GM12864 (cell line): ENCODE measurements at regions not wholly inside any gene's neighbourhood (a gene's known extent, or its start where the extent isn't known, plus 50 kb on each side); places are given as distances from the start of the nearest gene placed in this dataset.

Experiments used
- DNase-seq: peaks from one replicate; pipeline ENCODE4 v3.0.0-alpha.2; 2011; ENCODE audit warnings: low read depth
- H3K4me3 ChIP-seq: 2 replicates; pipeline ENCODE4 v1.5.1; 2011; ENCODE audit warnings: mild to moderate bottlenecking, low read depth, low read length, control low read depth
- TF ChIP-seq, protein P1 (sequence below): IDR thresholded peaks from 2 replicates; pipeline ENCODE4 v1.5.1; 2011; ENCODE audit warnings: low read depth, mild to moderate bottlenecking, moderate library complexity, low read length, control low read depth, inconsistent platforms; ENCODE audit errors: missing control alignments

DNA sequence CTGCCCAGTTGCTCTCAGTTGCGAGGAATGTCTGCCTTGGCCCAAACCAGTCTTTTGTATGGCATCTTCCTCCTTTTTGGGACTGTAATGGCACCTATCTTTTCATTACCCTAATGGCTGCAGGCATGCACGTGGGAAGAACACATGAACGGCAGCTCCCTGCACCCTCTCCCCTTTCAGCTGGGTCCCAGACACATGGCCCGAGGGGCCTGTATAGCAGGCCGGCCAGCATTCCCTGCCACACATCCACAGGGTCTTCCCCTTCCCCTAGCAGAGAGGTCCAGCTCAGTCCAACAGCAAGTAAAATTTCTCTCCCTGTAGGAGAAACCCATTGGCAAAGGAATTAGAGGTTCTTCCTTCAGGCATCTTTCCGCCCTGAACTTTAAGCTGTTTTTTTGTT, 829.1 kb upstream of the AGA start:
- no peak overlapping the region for H3K4me3 ChIP-seq
- TF ChIP-seq, protein P1, sequence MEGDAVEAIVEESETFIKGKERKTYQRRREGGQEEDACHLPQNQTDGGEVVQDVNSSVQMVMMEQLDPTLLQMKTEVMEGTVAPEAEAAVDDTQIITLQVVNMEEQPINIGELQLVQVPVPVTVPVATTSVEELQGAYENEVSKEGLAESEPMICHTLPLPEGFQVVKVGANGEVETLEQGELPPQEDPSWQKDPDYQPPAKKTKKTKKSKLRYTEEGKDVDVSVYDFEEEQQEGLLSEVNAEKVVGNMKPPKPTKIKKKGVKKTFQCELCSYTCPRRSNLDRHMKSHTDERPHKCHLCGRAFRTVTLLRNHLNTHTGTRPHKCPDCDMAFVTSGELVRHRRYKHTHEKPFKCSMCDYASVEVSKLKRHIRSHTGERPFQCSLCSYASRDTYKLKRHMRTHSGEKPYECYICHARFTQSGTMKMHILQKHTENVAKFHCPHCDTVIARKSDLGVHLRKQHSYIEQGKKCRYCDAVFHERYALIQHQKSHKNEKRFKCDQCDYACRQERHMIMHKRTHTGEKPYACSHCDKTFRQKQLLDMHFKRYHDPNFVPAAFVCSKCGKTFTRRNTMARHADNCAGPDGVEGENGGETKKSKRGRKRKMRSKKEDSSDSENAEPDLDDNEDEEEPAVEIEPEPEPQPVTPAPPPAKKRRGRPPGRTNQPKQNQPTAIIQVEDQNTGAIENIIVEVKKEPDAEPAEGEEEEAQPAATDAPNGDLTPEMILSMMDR: no peak
- no peak for DNase-seq

GRCh38 chr4:178273168-178273567, 830.9 kb upstream of the AGA start:
- H3K4me3 ChIP-seq: no peak overlapping the region
- no peak for DNase-seq
- TF ChIP-seq, protein P1: no peak

GRCh38 chr4:178275671-178276360, 833.6 kb upstream of the AGA start:
- TF ChIP-seq, protein P1: no peak
- DNase-seq: no peak
- no peak overlapping the region for H3K4me3 ChIP-seq

GRCh38 chr4:178280362-178280761, 838.1 kb upstream of the AGA start:
- DNase-seq: no peak
- TF ChIP-seq, protein P1: no peak

GRCh38 chr4:178288462-178288861, 846.2 kb upstream of the AGA start:
- TF ChIP-seq, protein P1: no peak
- no peak overlapping the region for H3K4me3 ChIP-seq
- DNase-seq: no peak

More at GRCh38 chr4:178280362-178280761, 838.1 kb upstream of the AGA start:
- H3K4me3 ChIP-seq: no peak overlapping the region

- DNase-seq: no peak
- TF ChIP-seq, protein P1: no peak
- no peak overlapping the region for H3K4me3 ChIP-seq
Measured at GRCh38 chr4:178293601-178294000, 851.4 kb upstream of the AGA start.

DNA sequence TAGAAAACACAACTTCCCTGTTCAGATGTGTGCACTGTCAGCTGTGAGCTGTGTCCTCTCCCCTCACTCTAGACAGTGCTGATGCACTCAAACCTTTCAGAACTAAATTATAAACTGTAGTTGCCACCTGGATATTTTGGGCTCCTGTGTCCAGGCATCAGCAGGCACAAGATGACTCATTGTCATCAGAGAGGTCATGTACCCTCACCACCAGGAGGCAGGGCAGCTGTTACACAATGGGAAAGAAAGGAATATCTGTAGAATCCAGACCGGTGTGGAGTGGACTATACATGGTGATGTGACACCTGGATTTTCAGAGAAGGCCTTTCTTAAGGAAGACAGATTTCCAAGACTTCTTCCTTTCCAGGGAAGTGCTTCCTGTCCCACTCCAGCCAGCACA, 854.4 kb upstream of the AGA start:
- TF ChIP-seq, protein P1: no peak
- no peak overlapping the region for H3K4me3 ChIP-seq
- DNase-seq: no peak
